GM12865 (cell line): ENCODE measurements at regions not wholly inside any gene's neighbourhood (a gene's known extent, or its start where the extent isn't known, plus 50 kb on each side); places are given as distances from the start of the nearest gene placed in this dataset.
"Not testable (repeated sequence)": the region's sequence is repeated elsewhere in the genome, so short reads cannot be mapped to it uniquely, and the experiment has no call there.

ENCODE experiments used
- DNase-seq: peaks from one replicate; pipeline ENCODE4 v3.0.0; 2010; ENCODE audit warnings: low read depth
- H3K4me3 ChIP-seq: 2 replicates; pipeline ENCODE4 v1.5.1; 2011; ENCODE audit warnings: mild to moderate bottlenecking, low read depth, low read length, control low read depth
- CTCF ChIP-seq: IDR thresholded peaks from 2 replicates; pipeline ENCODE4 v1.5.1; 2011; ENCODE audit warnings: low read length, control low read depth, low read depth, inconsistent platforms; ENCODE audit not compliant: insufficient read depth; ENCODE audit errors: missing control alignments

- no peak overlapping the region for H3K4me3 ChIP-seq
- TF ChIP-seq CTCF, result no peak
- no peak for DNase-seq
These were observed 64.3 kb downstream of the ELAPOR2 start for GRCh38 chr7:86995052-86995725.

GRCh38 chr7:86991771-86992191 lies 67.7 kb downstream of the ELAPOR2 start:
- TF ChIP-seq CTCF, result no peak
- no peak overlapping the region for H3K4me3 ChIP-seq
- DNase-seq, result no peak

GRCh38 chr7:86991093-86991769 lies 68.2 kb downstream of the ELAPOR2 start:
- TF ChIP-seq CTCF, result no peak
- no peak for DNase-seq

GRCh38 chr7:86989407-86989806 lies 70.0 kb downstream of the ELAPOR2 start:
- no peak for TF ChIP-seq CTCF
- DNase-seq, result peak; percentile 22
- H3K4me3 ChIP-seq, result no peak overlapping the region

More at GRCh38 chr7:86991093-86991769, 68.2 kb downstream of the ELAPOR2 start:
- no peak overlapping the region for H3K4me3 ChIP-seq

GRCh38 chr7:86987834-86988233 lies 71.6 kb downstream of the ELAPOR2 start:
- H3K4me3 ChIP-seq, DNase-seq: not testable (repeated sequence)

- H3K4me3 ChIP-seq, DNase-seq: not testable (repeated sequence)
These were observed 72.1 kb downstream of the ELAPOR2 start for GRCh38 chr7:86987358-86987757.

- DNase-seq, H3K4me3 ChIP-seq: not testable (repeated sequence)
These were observed 74.1 kb downstream of the ELAPOR2 start for GRCh38 chr7:86985342-86985741.

- not testable (repeated sequence) for H3K4me3 ChIP-seq, DNase-seq
These were observed 75.8 kb downstream of the ELAPOR2 start for GRCh38 chr7:86983654-86984053.

- DNase-seq, H3K4me3 ChIP-seq: not testable (repeated sequence)
These were observed 77.5 kb downstream of the ELAPOR2 start for GRCh38 chr7:86981937-86982336.
